Parathyroid adenoma (tissue), 2 donors: ENCODE measurements at regions not wholly inside any gene's neighbourhood (a gene's known extent, or its start where the extent isn't known, plus 50 kb on each side); places are given as distances from the start of the nearest gene placed in this dataset.

ENCODE experiments used
- H2AFZ ChIP-seq: fragments of 300-600 bp; sonication (generic); one replicate; pipeline ENCODE4 v1.7.0; 2017; ENCODE audit warnings: antibody characterized with exemption, mild to moderate bottlenecking
- H3K27ac ChIP-seq: fragments of 300-600 bp; sonication (generic); one replicate; pipeline ENCODE4 v1.7.0; 2017
- H3K27me3 ChIP-seq: fragments of 300-600 bp; sonication (generic); one replicate; pipeline ENCODE4 v1.7.0; 2017; ENCODE audit warnings: low read length; ENCODE audit not compliant: control insufficient read depth, insufficient read depth
- H3K36me3 ChIP-seq: fragments of 300-600 bp; sonication (generic); one replicate; pipeline ENCODE4 v1.7.0; 2017; ENCODE audit warnings: low read length; ENCODE audit not compliant: control insufficient read depth, insufficient read depth
- H3K4me1 ChIP-seq: fragments of 300-600 bp; sonication (generic); one replicate; pipeline ENCODE4 v1.7.0; 2017; ENCODE audit warnings: control low read depth
- H3K4me2 ChIP-seq: fragments of 300-600 bp; sonication (generic); one replicate; pipeline ENCODE4 v1.7.0; 2017; ENCODE audit warnings: low read length
- H3K4me3 ChIP-seq: fragments of 300-600 bp; sonication (generic); one replicate; pipeline ENCODE4 v1.7.0; 2017; ENCODE audit warnings: low read depth, low read length
- H3K79me2 ChIP-seq: fragments of 300-600 bp; sonication (generic); one replicate; pipeline ENCODE4 v1.7.0; 2017; ENCODE audit warnings: control low read depth
- H3K9ac ChIP-seq: fragments of 300-600 bp; sonication (generic); one replicate; pipeline ENCODE4 v1.7.0; 2017; ENCODE audit warnings: mild to moderate bottlenecking
- H3K9me3 ChIP-seq: fragments of 300-600 bp; sonication (generic); one replicate; pipeline ENCODE4 v1.7.0; 2017; ENCODE audit warnings: low read length; ENCODE audit not compliant: control insufficient read depth
- TF ChIP-seq, protein P1 (sequence below): fragments of 300-600 bp; sonication (generic); IDR thresholded peaks from one replicate; pipeline ENCODE4 v1.7.0; 2017; ENCODE audit warnings: antibody characterized with exemption, mild to moderate bottlenecking
- donor health status: primary hyperparathyroidism.

DNA sequence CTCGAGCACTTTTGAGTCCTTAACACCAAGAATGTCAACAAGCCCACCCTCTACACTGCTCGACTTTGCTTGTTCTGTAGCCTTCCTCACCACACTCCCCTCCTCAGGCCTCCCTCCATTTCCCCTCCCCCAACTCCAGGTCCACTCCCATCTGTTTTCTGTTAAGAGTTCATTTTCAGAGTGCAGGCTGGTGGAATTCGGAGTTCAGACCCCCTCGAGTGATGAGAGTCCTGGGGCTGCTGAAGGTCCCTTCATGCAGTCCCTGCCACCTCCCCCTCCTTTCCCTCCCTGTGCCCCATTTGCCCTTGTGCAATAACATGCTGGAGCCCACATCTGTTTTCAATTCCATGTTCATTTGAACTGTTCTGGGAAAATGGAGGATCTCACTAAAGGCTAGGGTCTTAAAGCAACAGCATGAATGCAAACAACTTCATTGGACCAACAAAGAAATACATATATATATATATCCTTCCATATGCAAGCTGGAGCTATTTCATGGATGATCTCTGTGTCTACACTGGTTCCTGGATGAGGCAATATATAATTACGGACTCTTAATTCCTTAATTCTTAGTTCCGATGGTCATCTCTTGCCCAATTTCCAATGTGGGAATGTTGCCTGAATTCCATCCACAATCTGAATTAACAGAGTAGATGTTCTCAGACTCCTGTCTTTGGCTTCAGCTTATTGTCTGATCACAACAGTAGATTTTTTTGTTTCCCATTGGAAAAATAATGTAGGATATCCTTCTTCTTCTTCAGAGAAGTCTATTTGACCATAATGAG, 340.4 kb downstream of the ETS1 start:
- H3K9me3 ChIP-seq, result no peaks in the 10 kb centered on the region
- H3K4me1 ChIP-seq, result peaks cover 14% of the 10 kb centered on the region
- peak overlapping the region; percentile 38 for H3K4me2 ChIP-seq
- peak overlapping the region; percentile 86 for H3K27ac ChIP-seq
- peak overlapping the region; percentile 63 for H2AFZ ChIP-seq
- H3K79me2 ChIP-seq, result no peaks in the 10 kb centered on the region
- TF ChIP-seq, protein P1, sequence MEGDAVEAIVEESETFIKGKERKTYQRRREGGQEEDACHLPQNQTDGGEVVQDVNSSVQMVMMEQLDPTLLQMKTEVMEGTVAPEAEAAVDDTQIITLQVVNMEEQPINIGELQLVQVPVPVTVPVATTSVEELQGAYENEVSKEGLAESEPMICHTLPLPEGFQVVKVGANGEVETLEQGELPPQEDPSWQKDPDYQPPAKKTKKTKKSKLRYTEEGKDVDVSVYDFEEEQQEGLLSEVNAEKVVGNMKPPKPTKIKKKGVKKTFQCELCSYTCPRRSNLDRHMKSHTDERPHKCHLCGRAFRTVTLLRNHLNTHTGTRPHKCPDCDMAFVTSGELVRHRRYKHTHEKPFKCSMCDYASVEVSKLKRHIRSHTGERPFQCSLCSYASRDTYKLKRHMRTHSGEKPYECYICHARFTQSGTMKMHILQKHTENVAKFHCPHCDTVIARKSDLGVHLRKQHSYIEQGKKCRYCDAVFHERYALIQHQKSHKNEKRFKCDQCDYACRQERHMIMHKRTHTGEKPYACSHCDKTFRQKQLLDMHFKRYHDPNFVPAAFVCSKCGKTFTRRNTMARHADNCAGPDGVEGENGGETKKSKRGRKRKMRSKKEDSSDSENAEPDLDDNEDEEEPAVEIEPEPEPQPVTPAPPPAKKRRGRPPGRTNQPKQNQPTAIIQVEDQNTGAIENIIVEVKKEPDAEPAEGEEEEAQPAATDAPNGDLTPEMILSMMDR, result no peak
- no peak overlapping the region for H3K9ac ChIP-seq
- no peaks in the 10 kb centered on the region for H3K27me3 ChIP-seq
- peak overlapping the region; percentile 13 for H3K4me3 ChIP-seq
- H3K36me3 ChIP-seq, result no peaks in the 10 kb centered on the region

DNA sequence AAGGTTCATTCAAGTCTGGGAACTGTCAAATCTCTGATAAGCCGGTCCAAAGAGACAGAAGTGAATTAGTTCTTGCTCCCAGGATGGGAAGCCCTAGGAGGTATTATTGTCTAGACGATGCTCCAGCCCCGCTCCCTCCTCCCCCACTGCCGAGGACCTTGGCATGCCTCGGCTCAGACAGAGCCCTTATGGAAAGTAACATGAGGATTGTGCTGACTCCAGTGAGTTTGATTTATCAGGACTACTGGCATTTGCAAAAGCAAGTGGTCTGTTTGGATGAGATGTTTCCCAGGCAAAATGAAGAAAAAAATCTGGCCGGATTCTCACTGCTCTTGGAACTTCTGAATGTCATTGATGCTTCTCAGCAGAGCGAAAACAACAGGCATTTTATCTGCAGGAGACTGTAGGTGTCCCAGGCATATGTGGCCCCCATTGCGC, 341.0 kb downstream of the ETS1 start:
- H3K36me3 ChIP-seq, result no peaks in the 10 kb centered on the region
- peak overlapping the region; percentile 13 for H3K4me3 ChIP-seq
- H3K9me3 ChIP-seq, result no peaks in the 10 kb centered on the region
- peaks cover 14% of the 10 kb centered on the region for H3K4me1 ChIP-seq
- H3K4me2 ChIP-seq, result peak overlapping the region; percentile 39
- peak overlapping the region; percentile 86 for H3K27ac ChIP-seq
- H3K79me2 ChIP-seq, result no peaks in the 10 kb centered on the region
- H2AFZ ChIP-seq, result peak overlapping the region; percentile 63
- H3K27me3 ChIP-seq, result no peaks in the 10 kb centered on the region
- TF ChIP-seq, protein P1, result no peak
- H3K9ac ChIP-seq, result no peak overlapping the region

- H3K9ac ChIP-seq, result no peak overlapping the region
- TF ChIP-seq, protein P1, result no peak
- H3K27ac ChIP-seq, result no peak overlapping the region
Measured at GRCh38 chr11:128244871-128245270, 342.5 kb downstream of the ETS1 start.

DNA sequence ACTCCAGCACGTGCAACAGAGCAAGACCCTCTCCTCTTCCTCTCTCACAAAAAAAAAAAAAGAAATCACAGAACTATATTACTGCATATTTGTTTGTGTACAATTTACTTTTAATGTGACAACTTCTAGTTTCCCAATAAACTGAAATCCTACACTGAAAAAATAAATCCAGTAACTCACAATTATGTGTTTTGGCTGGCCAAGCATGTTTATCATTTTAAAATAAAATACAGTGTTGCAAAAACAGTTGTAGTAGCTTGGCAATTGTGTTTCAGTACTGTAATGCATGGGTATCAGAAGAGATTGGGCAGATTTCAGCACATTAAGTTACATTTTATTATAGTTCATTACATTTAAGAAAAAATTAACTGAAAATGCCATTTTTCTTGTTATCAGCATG, 344.9 kb downstream of the ETS1 start:
- Histone ChIP-seq H3K4me2 (no peak overlapping the region), H3K27ac (no peak overlapping the region), H3K36me3 (no peaks in the 10 kb centered on the region), H2AFZ (no peak overlapping the region), H3K9me3 (no peaks in the 10 kb centered on the region), H3K79me2 (no peaks in the 10 kb centered on the region), H3K9ac (no peak overlapping the region), H3K4me1 (peaks cover 13% of the 10 kb centered on the region), H3K27me3 (no peaks in the 10 kb centered on the region), H3K4me3 (no peak overlapping the region)
- TF ChIP-seq, protein P1, result no peak

More at GRCh38 chr11:128244871-128245270, 342.5 kb downstream of the ETS1 start:
- H3K4me1 ChIP-seq, result peaks cover 14% of the 10 kb centered on the region
- no peaks in the 10 kb centered on the region for H3K9me3 ChIP-seq
- no peak overlapping the region for H2AFZ ChIP-seq
- no peak overlapping the region for H3K4me2 ChIP-seq
- no peaks in the 10 kb centered on the region for H3K36me3 ChIP-seq
- H3K27me3 ChIP-seq, result no peaks in the 10 kb centered on the region
- H3K79me2 ChIP-seq, result no peaks in the 10 kb centered on the region
- no peak overlapping the region for H3K4me3 ChIP-seq

DNA sequence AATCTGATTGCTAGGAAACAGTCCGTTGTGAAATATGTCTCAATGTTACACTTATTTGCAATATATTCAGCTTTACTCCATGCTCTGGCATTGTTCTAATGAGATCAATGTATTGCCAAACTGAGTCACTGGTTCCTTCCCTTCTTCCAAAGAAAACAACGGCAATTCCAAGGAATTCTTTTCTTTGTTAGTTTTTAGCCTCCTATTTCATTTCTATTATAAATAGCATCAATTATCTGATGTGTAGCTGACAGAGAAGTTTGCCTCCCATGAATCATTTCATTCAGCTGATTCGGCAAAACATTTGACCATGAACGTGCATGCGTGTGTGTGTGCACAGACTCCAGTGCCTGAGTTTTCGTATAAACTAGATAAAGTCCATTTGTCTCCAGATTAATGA, 346.8 kb downstream of the ETS1 start:
- H3K4me2 ChIP-seq, result no peak overlapping the region
- no peak overlapping the region for H3K4me3 ChIP-seq
- H3K79me2 ChIP-seq, result no peaks in the 10 kb centered on the region
- peaks cover 2% of the 10 kb centered on the region for H3K4me1 ChIP-seq
- TF ChIP-seq, protein P1, result no peak
- H3K36me3 ChIP-seq, result no peaks in the 10 kb centered on the region
- H3K27me3 ChIP-seq, result no peaks in the 10 kb centered on the region
- H3K27ac ChIP-seq, result no peak overlapping the region
- no peak overlapping the region for H3K9ac ChIP-seq
- no peak overlapping the region for H2AFZ ChIP-seq
- H3K9me3 ChIP-seq, result no peaks in the 10 kb centered on the region
